ENCODE measurements at regions not wholly inside any gene's neighbourhood (a gene's known extent, or its start where the extent isn't known, plus 50 kb on each side); places are given as distances from the start of the nearest gene placed in this dataset.

- DNase-seq (ENCODE audit: low spot score), result no peak
Observed at GRCh38 chr1:201589186-201589585, 50.3 kb downstream of the NAV1 start.

DNA sequence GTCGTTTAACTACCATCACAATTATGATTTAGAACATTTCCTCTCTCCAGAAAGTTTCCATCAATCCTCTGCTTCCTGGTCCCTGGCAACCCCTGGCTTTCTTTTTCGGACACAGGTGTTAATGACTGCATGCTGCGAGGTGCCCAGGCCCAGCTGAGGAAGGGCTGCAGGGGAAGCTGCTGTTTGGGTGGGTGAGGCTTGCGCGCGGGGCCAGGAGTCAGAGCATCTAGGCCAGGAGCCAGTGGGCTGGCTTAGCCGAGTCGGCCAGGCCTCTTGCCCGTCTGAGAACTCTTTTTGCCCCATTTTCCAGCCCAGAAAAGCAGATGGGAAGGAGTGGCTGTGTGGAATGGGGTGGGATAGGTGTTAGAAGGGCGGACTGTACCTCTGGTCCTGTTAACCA lies 51.5 kb downstream of the NAV1 start:
- no peak for DNase-seq (ENCODE audit: low spot score)

DNA sequence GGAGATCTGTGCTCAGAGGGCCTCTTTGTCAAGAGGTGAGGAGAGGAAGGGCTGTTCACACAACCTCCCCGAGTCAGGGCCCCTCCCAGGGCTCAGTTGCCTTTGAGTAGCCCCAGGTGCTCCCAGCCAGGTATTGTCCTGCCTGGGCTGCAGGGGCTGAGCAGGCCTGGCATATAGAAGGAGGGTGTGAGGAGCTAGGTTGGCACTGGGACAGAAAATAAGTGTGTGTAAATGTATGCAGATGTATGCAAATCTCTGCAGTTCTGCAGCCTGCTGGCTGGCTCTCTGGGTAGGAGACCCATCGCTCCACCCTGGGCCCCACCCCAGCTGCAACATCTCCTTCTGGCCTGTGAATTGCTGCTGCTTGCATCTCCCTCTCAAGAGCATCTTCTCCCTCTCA lies 52.4 kb downstream of the NAV1 start:
- DNase-seq (ENCODE audit: low spot score), result no peak

GRCh38 chr1:201591981-201592380 lies 53.1 kb downstream of the NAV1 start:
- no peak for DNase-seq (ENCODE audit: low spot score)

- no peak for DNase-seq (ENCODE audit: low spot score)
Observed at GRCh38 chr1:201593200-201593921, 54.4 kb downstream of the NAV1 start.

GRCh38 chr1:201594575-201595245 lies 55.8 kb downstream of the NAV1 start:
- no peak for DNase-seq (ENCODE audit: low spot score)

GRCh38 chr1:201595381-201595780 lies 56.5 kb downstream of the NAV1 start:
- DNase-seq (ENCODE audit: low spot score), result no peak

- DNase-seq (ENCODE audit: low spot score), result no peak
Observed at GRCh38 chr1:201596101-201596868, 57.4 kb downstream of the NAV1 start.

- no peak for DNase-seq (ENCODE audit: low spot score)
Observed at GRCh38 chr1:201597551-201598230, 58.8 kb downstream of the NAV1 start.

DNA sequence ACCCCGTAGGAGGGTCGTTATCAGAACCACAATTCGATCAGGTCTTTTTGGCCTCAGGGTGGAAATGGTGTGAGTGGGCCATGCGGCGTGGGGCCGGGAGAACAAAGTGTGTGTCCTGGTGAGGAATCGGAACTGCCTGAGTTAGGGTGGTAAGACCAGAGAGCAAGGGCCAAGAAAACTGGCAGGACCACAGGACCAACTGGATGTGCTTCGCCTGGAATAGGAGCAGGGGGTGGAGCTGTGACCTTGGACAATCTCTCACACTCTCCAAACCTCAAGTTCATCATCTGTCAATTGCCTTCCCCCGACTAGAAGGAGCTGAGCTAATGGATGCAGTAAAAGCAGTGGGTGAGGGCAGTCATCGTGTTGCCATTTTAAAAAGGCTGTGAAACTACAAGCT lies 59.5 kb downstream of the NAV1 start:
- no peak for DNase-seq (ENCODE audit: low spot score)

DNA sequence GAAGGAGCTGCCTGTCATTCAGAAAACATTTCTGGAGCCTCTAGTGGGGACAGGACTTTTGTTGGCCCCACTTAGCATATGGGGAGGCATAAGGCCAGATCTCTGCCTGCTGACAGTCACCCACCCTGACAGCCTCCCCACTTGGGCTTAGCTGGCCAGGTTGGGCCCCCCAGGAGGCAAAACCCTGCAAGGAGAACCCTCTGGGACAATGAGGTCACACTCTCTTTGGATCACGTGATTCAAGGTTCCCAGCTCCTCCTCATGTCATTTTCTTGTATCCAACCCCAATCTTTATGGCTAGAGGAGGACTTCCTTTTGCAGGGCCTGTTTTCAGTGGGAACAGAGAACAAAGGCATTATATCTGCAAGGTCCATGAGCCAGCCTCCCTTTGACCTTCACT lies 60.0 kb downstream of the NAV1 start:
- DNase-seq (ENCODE audit: low spot score), result no peak

- no peak for DNase-seq (ENCODE audit: low spot score)
Observed at GRCh38 chr1:201599548-201599947, 60.6 kb downstream of the NAV1 start.

- DNase-seq (ENCODE audit: low spot score), result no peak
Observed at GRCh38 chr1:201602413-201603265, 63.7 kb downstream of the NAV1 start.

DNA sequence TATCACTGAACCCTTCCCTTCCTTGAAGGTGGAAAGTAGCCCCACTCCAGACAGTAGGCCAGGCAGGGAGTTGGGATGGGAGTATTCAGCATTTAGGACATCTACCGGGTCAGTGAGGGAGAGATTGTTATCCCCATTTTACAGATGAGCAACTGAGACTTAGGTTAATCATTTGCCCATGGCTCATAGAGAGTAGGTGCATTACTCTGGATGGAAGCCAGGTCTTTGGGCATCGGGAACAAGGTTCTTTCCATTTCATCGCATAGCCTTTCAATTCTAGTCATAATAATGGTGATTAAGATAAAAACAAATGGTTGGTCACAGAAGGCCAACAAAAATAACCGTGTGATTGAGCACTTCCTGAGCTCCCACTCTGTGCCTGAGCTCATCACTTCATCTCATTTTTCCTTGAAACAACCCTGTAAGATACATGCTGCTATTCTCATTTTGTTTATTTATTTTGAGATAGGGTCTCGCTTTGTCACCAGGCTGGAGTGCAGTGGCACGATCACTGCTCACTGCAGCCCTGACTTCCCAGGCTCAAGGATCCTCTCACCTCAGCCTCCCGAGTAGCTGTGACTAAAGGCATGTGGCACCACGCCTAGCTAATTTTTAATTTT lies 64.8 kb downstream of the NAV1 start:
- no peak for DNase-seq (ENCODE audit: low spot score)

DNA sequence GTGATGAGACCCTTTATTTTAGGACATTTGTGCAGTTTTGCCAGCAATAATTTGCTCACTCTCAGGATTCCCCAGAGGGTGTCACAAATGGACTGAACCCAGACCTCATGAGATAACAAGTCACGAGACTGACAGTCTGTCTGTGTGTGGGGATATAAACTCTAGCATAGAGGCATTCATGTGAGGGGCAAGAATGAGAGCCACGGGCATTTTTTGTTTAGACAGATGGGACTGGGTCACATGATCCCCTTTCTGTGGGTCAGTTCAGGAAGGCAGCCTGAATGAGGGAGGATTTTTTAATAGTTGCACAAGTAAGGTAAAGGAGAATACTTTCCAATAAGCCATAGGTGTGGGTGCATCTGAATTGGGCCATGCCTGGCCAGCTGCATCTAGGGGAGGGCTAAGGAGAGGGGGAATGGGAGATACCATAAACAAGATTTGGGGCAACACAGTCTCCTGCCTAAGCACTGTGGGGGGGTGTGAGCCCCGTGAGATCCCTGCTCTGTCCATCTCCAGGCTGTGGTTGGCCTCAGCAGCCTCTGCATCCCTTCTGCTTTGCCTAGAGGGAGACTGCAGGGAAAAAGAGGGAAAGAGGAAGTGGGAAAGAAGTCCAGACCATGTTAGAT lies 66.6 kb downstream of the NAV1 start:
- DNase-seq (ENCODE audit: low spot score), result no peak

- DNase-seq (ENCODE audit: low spot score), result no peak
Observed at GRCh38 chr1:201606096-201606495, 67.2 kb downstream of the NAV1 start.

DNA sequence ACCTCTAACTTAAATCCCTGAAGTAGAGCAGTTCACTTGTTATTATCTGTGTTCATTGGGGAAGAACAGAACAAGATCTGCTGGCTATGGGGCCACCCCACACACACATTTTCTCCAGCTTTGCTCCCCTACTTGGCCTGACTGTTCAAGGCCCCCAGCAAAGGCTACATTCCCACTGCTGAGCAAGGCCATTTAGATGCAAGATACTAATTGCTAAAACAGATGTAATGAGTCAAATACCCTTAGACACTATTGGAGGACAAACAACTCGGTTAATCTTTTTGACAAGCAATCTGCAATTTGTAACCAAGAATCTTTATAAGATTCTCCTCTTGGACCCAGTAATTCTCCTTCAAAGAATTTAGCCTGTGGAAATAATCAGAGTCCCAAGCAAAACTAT lies 67.7 kb downstream of the NAV1 start:
- no peak for DNase-seq (ENCODE audit: low spot score)

DNA sequence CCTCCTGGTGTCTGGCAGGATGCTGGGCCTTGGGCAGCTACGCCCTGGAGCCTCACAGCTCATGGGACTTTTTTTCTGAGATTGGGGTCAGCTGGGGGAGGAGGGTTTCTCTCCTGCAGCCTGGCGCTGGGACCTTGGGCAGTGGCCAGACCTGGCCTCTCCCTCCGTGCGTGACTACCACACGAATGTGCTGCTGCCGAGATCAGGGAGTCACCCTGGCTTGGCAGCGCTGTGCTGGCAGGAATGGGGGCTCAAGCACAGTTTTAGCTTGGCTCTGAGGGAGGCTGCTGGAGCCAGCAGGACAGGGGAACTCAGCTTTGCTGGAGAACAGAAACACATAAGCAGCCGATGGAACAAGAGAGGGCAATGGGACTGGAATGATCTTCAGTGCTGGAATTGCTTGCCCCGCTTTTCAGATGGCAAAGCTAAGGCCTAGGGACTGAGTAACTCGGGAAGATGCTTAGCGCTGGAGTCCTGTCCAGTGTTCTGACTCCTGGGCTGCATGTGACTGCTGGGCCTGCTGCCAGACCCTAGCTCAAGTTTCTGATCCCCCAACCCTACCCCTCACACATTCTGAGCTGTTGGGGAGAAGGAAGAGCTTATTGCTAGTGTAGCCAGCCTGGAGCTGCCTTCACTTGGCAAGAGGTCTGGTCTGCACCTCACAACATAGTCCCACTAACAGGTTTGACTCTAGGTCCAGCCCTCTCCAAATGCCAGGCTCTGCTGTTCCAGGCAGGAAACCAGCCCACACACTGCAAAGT lies 69.9 kb downstream of the NAV1 start:
- DNase-seq (ENCODE audit: low spot score), result no peak

- no peak for DNase-seq (ENCODE audit: low spot score)
Observed at GRCh38 chr1:201609661-201610318, 70.9 kb downstream of the NAV1 start.
